NAMALWA (cell line): ENCODE measurements at regions not wholly inside any gene's neighbourhood (a gene's known extent, or its start where the extent isn't known, plus 50 kb on each side); places are given as distances from the start of the nearest gene placed in this dataset.

ENCODE experiments used
- DNase-seq: peaks from one replicate; pipeline ENCODE4 v3.0.0-alpha.2; 2015; ENCODE audit warnings: low spot score

GRCh38 chr12:24723759-24724158, 225.1 kb downstream of the BCAT1 start:
- DNase-seq = no peak

- no peak for DNase-seq
Observed at GRCh38 chr12:24721191-24721590, 227.7 kb downstream of the BCAT1 start.

GRCh38 chr12:24719293-24719721, 229.6 kb downstream of the BCAT1 start:
- DNase-seq = no peak

- no peak for DNase-seq
Observed at GRCh38 chr12:24718617-24719016, 230.3 kb downstream of the BCAT1 start.

- no peak for DNase-seq
Observed at GRCh38 chr12:24714237-24714636, 234.7 kb downstream of the BCAT1 start.

- no peak for DNase-seq
Observed at GRCh38 chr12:24711056-24712008, 237.6 kb downstream of the BCAT1 start.

GRCh38 chr12:24709216-24709615, 239.7 kb downstream of the BCAT1 start:
- DNase-seq = no peak

- no peak for DNase-seq
Observed at GRCh38 chr12:24708718-24709117, 240.2 kb downstream of the BCAT1 start.

- no peak for DNase-seq
Observed at GRCh38 chr12:24708043-24708442, 240.9 kb downstream of the BCAT1 start.

- no peak for DNase-seq
Observed at GRCh38 chr12:24707334-24707733, 241.6 kb downstream of the BCAT1 start.

- peak; percentile 79 for DNase-seq
Observed at GRCh38 chr12:24705741-24706358, 243.1 kb downstream of the BCAT1 start.

GRCh38 chr12:24705216-24705615, 243.7 kb downstream of the BCAT1 start:
- no peak for DNase-seq

GRCh38 chr12:24701343-24701742, 247.6 kb downstream of the BCAT1 start:
- no peak for DNase-seq

GRCh38 chr12:24698972-24699371, 249.9 kb downstream of the BCAT1 start:
- DNase-seq = no peak

- DNase-seq = no peak
Observed at GRCh38 chr12:24697769-24698168, 251.1 kb downstream of the BCAT1 start.

GRCh38 chr12:24697295-24697694, 251.6 kb downstream of the BCAT1 start:
- no peak for DNase-seq

GRCh38 chr12:24696800-24697199, 252.1 kb downstream of the BCAT1 start:
- DNase-seq = no peak

- no peak for DNase-seq
Observed at GRCh38 chr12:24695657-24696329, 253.1 kb downstream of the BCAT1 start.

GRCh38 chr12:24695103-24695502, 253.8 kb downstream of the BCAT1 start:
- no peak for DNase-seq

- DNase-seq = no peak
Observed at GRCh38 chr12:24688601-24689000, 260.3 kb downstream of the BCAT1 start.

GRCh38 chr12:24681570-24681969, 267.3 kb downstream of the BCAT1 start:
- DNase-seq = no peak

- DNase-seq = no peak
Observed at GRCh38 chr12:24679126-24679525, 269.8 kb downstream of the BCAT1 start.

GRCh38 chr12:24678436-24678835, 270.5 kb downstream of the BCAT1 start:
- DNase-seq = no peak
